HG03442 (cell line): ENCODE measurements at regions not wholly inside any gene's neighbourhood (a gene's known extent, or its start where the extent isn't known, plus 50 kb on each side); places are given as distances from the start of the nearest gene placed in this dataset.
"Not testable (repeated sequence)": the region's sequence is repeated elsewhere in the genome, so short reads cannot be mapped to it uniquely, and the experiment has no call there.

Experiments used
- ATAC-seq: cut with Tn5 transposase; IDR thresholded peaks from one replicate; pipeline ENCODE4 v1.9.1; 2021; ENCODE audit warnings: mild to moderate bottlenecking, moderate library complexity; ENCODE audit not compliant: unreplicated experiment

GRCh38 chr12:83656004-83656403, 969.3 kb downstream of the TMTC2 start:
- no peak for ATAC-seq

GRCh38 chr12:83642205-83642604, 955.5 kb downstream of the TMTC2 start:
- no peak for ATAC-seq

- ATAC-seq, result no peak
Observed at GRCh38 chr12:83641789-83642188, 955.1 kb downstream of the TMTC2 start.

- ATAC-seq, result no peak
Observed at GRCh38 chr12:83634726-83635267, 948.1 kb downstream of the TMTC2 start.

GRCh38 chr12:83630526-83630925, 943.8 kb downstream of the TMTC2 start:
- no peak for ATAC-seq

GRCh38 chr12:83629931-83630330, 943.2 kb downstream of the TMTC2 start:
- no peak for ATAC-seq

- no peak for ATAC-seq
Observed at GRCh38 chr12:83622205-83622604, 935.5 kb downstream of the TMTC2 start.

- ATAC-seq, result no peak
Observed at GRCh38 chr12:83619973-83620372, 933.3 kb downstream of the TMTC2 start.

GRCh38 chr12:83615152-83615551, 928.4 kb downstream of the TMTC2 start:
- ATAC-seq, result no peak

- no peak for ATAC-seq
Observed at GRCh38 chr12:83613586-83614110, 926.9 kb downstream of the TMTC2 start.

- no peak for ATAC-seq
Observed at GRCh38 chr12:83603106-83603505, 916.4 kb downstream of the TMTC2 start.

- no peak for ATAC-seq
Observed at GRCh38 chr12:83575326-83575725, 888.6 kb downstream of the TMTC2 start.

GRCh38 chr12:83574142-83574541, 887.4 kb downstream of the TMTC2 start:
- ATAC-seq, result no peak

- no peak for ATAC-seq
Observed at GRCh38 chr12:83573671-83574070, 887.0 kb downstream of the TMTC2 start.

GRCh38 chr12:83559650-83560049, 872.9 kb downstream of the TMTC2 start:
- ATAC-seq, result no peak

GRCh38 chr12:83556040-83556439, 869.3 kb downstream of the TMTC2 start:
- not testable (repeated sequence) for ATAC-seq

GRCh38 chr12:83541446-83541845, 854.7 kb downstream of the TMTC2 start:
- no peak for ATAC-seq

GRCh38 chr12:83538361-83538965, 851.8 kb downstream of the TMTC2 start:
- no peak for ATAC-seq

GRCh38 chr12:83537428-83538053, 850.8 kb downstream of the TMTC2 start:
- no peak for ATAC-seq

- no peak for ATAC-seq
Observed at GRCh38 chr12:83536496-83536895, 849.8 kb downstream of the TMTC2 start.

- ATAC-seq, result no peak
Observed at GRCh38 chr12:83528571-83528970, 841.9 kb downstream of the TMTC2 start.

- ATAC-seq, result no peak
Observed at GRCh38 chr12:83527810-83528209, 841.1 kb downstream of the TMTC2 start.
